Neural progenitor cell (in vitro differentiated cells): ENCODE measurements at regions not wholly inside any gene's neighbourhood (a gene's known extent, or its start where the extent isn't known, plus 50 kb on each side); places are given as distances from the start of the nearest gene placed in this dataset.

Experiments
- CTCF ChIP-seq: fragments of 200-600 bp; sonication (generic); IDR thresholded peaks from 2 replicates; pipeline ENCODE4 v1.5.1; 2017; ENCODE audit warnings: antibody characterized with exemption, mild to moderate bottlenecking
- EZH2 ChIP-seq: fragments of 200-600 bp; sonication (generic); IDR thresholded peaks from 2 replicates; pipeline ENCODE4 v1.6.1; 2017; ENCODE audit warnings: antibody characterized with exemption, mild to moderate bottlenecking, moderate library complexity
- EZH2phosphoT487 ChIP-seq: fragments of 200-600 bp; sonication (generic); IDR thresholded peaks from 2 replicates; pipeline ENCODE4 v1.6.1; 2017; ENCODE audit warnings: antibody characterized with exemption

DNA sequence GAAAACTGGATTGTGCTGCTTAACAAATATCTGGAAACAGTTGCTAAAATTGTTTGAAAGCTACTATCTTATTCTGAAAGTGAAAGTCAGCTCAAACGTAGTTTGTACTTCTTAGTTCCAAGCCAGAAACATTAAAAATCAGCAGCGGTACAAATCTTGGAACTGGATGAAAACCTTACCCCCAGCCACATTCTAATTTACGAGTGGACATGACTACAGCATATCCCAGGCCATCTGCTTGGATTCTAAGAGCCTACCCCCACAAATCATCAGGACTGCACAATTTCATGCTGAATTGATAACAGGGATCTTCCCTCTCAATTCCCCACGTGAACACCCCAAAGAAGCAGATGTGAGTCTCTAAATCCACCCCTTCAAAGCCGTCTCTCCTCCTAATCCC is 158.7 kb upstream of the NCKAP5 start:
- TF ChIP-seq EZH2 (no peak), CTCF (no peak), EZH2phosphoT487 (no peak)
